Anterior cingulate cortex (tissue), 58 donors: ENCODE measurements at regions not wholly inside any gene's neighbourhood (a gene's known extent, or its start where the extent isn't known, plus 50 kb on each side); places are given as distances from the start of the nearest gene placed in this dataset.
A peak's percentile ranks its signal among the peaks of the same experiment; 100 is the strongest.
"Not testable (repeated sequence)": the region's sequence is repeated elsewhere in the genome, so short reads cannot be mapped to it uniquely, and the experiment has no call there.

Source experiments
- DNase-seq, 58 donors: peaks; one replicate each; lab custom pipeline; 2025; lab: John Stamatoyannopoulos, UW

DNA sequence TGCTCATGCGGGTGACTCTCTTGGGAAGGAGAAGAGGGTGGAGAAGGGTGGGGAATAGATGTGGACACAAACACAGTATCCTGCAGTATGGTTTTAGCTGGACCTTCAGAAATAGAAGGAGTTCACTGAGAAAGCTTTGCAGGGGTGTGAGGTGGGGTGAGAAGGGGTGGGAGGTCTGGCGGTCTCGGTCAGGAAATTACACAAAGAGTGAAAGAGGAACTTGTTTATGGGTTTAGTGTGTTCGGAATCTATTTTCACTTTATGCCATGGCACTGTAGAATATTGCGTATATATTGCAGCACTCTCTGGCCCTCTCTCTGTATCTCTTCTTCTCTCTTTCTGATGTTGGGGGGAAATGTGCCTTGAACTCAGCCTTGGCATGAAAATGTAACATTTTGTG, 148.2 kb upstream of the GOT2 start:
- peak in 5 of 58 donors; percentile 0 to 3 (median 1) for DNase-seq

DNA sequence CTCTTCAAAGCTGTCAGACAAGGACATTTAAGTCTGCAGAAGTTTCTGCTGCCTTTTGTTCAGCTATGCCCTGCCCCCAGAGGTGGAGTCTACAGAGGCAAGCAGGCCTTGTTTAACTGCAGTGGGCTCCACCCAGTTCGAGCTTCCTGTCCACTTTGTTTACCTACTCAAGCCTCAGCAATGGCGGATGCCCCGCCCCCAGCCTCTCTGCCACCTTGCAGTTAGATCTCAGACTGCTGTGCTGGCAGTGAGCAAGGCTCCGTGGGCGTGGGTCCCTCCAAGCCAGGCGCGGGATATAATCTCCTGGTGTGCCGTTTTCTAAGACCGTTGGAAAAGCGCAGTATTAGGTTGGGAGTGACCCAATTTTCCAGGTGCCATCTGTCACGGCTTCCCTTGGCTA, 144.5 kb upstream of the GOT2 start:
- not testable (repeated sequence) for DNase-seq

DNA sequence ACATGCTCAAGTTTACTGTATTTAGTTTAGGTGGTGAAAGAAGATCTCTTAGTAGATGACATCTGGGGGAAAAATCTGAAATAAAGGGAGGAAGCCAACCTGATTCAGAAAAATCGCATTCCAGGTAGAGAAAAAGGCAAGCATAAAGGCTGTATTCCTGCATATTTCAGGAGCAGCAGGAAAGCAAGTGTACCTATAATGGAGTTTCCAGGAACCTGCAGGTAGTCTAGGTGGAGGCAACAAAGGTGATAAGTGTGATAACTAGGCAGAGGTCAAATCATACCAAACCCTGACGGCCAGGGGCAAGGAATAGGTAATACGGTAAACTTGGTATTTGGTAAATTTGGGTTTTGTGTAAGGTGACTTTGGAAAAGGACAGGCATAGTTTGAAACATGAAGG, 132.8 kb upstream of the GOT2 start:
- DNase-seq = no peak

DNA sequence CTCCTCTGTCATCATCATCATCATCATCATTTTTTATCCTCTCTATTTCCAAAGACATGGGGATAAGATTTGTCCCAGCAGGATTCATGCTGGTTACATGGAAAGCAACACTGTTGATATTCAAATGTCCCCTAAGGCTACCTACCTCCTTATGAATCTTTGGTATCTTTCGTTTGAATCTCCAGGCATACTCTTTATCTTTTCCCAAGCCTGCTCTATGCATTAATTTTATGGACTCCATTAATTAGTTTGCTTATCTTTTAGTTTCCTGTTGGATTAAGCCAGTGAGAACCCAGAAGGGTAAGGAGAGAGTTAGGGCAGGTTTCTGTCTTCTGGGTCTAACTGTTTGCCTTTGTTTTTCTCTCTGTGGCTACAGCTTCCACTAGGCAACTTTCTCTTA, 129.6 kb upstream of the GOT2 start:
- no peak for DNase-seq

DNA sequence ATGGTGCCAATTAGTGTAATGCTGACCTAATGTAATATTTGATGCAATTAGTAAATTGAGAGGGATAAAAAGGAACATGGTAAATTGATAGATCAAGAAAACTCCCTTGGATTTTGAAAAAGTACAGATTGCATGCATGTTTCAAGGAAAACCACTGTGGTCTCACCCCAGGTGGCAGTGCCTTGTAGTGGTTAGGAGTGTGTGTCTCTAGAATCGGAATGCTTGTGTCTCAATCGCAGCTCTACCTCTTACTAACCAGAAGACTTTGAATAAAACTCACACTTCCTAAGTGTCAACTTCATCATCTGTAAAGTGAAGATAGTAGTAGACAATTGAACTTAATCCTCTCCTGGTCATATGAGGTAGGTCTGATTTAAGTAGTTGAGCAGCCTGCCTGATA, 128.9 kb upstream of the GOT2 start:
- no peak for DNase-seq

DNA sequence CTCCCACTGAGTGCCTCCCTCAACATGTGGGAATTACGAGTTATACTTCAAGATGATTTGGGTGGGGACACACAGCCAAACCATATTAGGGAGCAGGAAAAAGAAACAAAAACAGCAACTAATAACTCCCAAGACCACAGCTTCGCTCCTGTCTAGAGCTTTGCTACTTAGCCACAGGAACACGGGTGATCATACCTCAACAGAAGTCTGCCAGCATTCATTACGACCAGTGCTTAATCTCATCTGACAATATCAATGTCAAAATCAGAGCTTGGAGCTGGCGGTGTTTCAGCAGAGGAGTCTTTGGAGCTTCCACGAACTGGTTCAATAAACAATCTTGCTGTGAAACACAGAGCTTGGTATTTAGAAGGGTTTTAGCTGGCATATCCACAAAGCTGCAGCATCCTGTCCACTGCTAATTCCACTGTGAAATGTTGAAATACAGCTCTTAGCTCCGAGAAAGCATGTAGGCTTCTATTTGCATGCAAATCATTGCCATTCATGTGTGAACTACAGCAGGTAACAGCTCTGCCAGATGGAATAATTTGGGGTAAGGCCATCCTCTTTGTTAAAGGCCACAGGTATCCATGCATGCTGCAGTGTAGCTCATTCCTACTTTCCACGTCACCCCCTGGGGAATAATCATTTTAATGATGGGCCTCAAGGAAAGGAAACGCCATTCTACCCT, 128.4 kb upstream of the GOT2 start:
- no peak for DNase-seq

DNA sequence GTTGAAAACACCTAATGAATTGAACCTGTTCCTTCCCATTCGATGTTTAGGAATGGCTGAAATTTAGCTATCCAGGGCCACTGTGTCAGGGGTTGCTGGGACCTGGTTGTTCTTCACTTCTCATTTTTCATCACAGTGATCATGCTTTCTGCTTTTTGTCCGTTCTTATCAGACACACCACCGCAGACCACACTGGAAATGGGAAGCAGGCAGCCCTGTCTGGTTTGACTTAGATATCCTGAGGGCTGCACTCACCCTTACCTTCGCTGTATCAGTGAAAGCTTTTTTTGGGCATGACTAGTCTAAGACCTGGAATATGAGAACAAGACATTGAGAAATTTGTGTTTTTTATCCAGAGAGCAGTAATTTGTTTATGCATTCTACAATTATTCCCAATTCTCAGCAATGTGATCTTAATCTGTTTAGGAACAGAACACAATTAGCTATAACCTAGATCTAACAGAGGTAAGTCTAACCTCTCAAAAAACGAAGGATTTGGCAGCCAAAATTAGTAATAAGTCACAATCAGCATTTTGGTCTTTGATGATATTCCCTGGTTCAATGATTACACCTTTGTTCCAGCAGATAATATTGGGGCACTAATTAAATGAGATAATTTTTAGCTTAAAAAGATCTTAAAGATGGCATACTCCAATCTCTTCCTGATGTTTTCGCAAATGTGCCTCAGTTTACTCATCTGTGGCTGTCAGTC, 126.0 kb upstream of the GOT2 start:
- DNase-seq = peak in 3 of 58 donors; percentile 1 to 10 (median 3)

DNA sequence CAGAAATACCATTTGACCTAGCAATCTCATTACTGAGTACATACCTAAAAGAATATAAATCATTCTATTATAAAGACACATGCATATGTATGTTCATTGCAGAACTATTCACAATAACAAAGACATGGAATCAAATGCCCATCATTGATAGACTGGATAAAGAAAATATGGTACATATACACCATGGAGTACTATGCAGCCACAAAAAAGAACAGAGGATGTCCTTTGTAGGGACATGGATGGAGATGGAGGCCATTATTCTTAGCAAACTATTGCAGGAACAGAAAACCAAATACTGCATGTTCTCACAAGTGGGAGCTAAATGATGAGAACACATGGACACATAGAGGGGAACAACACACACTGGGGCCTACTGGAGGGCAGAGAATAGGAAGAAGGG, 124.5 kb upstream of the GOT2 start:
- DNase-seq = not testable (repeated sequence)

DNA sequence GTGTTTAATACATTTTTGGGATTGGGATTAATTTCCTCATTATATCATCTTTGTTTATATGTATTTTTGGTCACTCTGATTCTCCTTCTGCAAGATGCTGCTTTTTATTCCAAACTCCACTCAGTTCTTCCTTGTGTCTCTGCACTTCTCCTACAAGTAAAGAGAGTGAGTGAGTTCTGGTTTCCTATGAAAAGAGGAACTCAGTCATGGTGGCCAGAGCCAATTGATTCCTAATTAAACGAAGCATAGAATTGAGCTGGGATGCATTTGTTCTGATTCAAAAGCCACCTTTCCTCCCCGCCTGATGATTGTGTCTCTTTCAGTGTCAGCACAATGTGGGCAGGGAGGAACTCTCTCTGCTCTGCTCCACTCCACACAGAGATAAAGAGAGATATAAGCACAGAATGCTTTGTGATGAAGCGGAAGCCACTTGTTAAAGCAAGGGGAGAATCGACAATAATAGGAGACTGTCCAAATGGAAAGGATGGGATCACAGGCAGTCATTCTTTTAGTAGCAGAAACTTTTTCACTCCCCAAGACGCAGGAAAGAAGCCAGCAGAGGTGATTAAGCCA, 121.3 kb upstream of the GOT2 start:
- DNase-seq = no peak

DNA sequence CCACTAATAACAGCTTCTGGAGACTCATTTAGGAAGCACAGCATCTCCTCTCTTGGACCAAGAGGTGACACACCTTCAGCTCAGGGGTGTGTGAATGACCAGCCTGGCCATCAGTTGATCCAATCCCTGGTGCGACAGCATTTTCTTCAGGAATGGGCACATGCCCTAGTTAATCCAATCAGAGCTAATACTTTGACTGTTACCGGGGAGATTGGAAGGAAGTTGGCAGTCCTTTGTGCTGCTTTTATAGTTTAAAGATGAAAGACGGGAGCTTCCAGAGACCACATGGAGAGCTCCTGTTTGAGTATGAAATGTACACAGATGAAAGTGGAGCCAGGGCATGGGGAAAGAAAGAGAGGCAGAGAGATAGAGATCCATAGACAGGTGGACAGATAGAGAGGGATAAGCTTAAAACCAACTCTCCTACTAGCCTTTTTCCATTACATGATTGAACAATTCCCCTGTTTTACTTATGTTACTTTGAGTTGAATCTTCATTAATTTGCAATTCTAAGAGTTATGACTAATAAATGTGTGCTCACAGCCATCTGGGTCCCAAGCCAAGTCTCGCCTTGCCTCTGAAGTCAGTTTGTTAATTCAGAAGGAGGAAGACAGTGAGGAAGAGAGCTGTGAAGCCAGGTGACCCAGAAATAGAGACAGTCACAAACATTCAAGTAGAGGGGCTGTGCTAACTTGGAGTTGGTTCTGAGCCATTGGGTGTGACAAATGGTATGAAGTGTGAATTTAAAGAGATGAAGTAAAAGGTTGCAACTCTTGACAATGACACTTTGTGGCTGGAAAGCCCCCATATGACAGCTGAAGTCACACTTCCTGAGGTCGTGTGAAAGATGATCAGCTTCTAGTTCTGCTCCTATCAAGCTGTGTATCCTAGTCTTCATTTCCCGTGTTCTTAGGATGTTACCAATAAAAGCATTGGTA, 120.0 kb upstream of the GOT2 start:
- no peak for DNase-seq

DNA sequence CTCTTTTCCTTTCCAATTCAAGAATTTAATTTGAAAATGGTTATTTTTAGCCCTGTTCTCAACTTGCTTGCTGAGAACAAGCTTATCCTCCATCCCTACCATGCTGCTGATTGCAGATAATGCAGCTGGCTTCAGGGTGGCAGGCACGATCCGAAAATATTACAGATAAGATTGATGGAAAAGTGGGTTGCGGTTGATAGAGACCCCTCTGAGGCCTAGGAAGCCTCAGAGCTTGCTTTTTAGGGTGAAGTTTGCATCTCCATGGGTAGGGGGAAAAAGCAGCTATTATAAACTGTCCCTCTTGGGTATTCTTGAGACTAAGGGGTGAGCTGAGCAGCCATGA, 116.5 kb upstream of the GOT2 start:
- no peak for DNase-seq

DNA sequence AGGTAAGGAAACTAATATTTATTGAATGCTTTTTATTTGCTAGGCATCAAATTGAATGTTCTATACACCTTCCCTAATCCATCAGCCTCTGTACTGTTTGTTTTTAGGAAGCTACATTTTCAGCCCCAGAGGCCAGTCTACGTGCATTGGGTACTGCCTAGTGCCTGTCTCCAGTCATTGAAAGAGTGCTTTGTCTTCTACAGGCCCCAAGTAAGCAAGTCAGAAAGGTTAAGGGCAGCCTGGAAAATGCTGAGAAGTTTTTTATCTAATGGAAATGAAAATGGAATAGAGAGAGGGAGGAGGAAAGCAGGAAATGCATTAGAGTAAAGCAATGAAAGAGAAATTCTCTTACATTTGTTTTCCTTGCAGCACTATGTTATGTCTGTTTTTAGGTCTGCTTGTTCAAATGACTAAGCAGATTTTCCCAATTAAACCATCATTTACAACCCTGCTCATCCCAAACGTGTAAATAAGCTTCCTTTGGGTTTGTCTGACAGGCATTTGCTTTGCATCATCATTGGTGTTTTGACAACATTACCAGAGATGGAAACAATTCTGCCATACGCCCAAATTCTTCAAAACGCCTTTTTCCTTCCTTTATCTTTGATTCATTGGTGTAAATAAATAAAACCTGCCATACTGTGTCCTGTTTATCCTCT, 116.0 kb upstream of the GOT2 start:
- DNase-seq = no peak

DNA sequence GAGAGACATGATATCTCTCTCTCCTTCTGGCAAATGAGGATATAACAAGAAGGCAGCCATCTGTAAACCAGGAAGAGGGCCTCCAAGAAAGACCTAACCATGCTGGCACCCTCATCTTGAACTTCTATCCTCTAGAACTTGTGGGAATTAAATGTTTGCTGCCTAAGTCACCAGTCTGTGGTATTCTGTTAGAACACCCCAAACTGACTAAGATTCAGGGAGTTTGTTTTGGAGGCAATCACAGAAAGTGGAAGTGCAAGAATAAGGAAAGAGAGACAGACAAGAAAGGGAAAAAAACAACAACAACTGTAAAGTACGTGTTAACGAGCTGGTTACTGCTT, 114.5 kb upstream of the GOT2 start:
- no peak for DNase-seq

DNA sequence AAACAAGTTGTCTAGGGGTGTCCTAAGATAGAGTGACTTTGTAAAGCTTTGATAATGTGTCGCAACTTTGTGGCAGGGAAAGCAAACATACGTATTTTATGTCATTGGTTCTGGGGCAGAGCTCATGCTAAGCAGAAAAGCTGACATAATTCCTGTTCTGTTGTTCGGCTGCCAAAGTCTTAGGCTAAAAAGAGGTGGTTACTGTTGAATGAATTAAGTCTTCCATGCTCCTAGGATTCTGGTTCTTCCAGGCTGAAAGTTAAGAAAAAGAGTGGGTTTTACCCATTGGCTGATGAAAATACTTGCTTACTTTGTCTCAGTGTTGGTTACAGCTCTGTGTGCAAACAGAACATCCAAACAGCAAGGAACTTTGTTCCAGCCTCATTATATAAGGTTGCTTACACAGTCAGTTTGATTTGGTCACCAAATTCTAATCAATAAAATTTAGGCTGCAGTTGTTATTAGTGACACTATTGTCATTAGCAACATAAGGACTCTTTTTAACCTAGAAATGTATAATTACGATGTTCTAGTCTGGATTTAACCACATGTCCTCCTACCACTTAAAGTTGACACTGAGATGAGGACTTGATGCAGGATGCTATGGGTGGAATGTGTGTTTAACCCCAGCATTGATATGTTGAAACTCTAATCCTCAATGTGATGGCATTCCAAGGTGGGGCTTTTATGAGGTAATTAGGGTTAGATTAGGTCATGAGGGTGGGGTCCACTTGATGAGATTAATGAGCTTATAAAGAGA, 114.0 kb upstream of the GOT2 start:
- no peak for DNase-seq

DNA sequence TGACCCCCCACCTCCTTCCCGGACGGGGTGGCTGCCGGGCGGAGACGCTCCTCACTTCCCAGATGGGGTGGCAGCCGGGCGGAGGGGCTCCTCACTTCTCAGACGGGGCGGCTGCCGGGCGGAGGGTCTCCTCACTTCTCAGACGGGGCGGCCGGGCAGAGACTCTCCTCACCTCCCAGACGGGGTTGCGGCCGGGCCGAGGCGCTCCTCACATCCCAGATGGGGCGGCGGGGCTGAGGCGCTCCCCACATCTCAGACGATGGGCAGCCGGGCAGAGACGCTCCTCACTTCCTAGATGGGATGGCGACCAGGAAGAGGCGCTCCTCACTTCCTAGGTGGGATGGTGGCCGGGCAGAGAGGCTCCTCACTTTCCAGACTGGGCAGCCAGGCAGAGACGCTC, 112.1 kb upstream of the GOT2 start:
- DNase-seq = not testable (repeated sequence)

DNA sequence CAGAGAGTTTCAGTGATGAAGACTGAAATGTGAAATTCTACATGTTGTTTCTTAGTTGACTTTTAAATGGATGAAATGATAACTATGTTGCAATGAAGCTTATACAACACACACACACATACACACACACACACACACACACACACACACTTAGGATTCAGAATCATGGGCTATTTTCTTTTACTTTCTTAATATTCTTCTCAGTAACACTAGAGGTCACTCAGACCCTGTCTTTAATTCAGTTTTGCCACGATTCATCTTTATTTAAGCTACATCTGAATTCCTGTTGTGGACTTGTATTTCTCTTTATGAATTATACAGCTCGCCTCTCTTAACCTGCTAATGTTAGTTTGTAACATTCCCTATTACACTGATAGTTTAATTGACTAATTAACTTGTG, 109.6 kb upstream of the GOT2 start:
- DNase-seq = no peak

DNA sequence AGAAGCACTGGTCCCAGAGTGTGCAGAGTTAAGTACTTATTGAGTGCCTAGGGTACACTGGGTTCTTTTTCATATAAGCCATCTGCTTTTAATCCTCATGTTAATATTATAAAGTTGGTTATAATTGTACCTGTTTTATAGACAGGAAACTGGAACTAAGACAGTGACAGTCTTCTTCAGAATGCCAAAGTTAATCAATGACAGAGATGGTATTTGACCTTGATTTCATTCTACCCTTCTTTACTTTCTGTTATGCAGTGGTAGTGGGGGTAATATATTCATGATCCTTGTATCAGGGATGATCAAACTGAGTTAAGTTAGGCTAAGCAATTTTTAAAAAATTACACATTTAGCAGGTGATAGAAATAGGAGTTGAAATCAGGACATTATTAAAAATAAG, 108.6 kb upstream of the GOT2 start:
- no peak for DNase-seq

DNA sequence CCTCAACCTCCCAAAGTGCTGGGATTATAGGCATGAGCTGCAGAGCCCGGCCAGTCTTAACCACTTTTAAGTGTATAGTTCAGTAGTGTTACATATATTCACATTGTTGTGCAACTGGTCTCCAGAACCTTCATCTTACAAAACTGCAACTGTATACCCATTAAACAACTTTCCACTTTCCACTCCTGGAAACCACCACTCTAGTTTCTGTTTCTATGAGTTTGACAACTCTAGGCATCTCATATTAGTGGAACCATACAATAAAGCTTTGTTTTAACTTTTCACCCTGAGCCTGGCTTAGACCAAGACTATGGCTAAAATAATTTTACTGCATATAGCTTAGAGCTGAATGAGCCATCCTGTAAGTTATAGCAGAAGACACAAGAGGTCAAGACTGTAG, 108.0 kb upstream of the GOT2 start:
- DNase-seq = no peak

DNA sequence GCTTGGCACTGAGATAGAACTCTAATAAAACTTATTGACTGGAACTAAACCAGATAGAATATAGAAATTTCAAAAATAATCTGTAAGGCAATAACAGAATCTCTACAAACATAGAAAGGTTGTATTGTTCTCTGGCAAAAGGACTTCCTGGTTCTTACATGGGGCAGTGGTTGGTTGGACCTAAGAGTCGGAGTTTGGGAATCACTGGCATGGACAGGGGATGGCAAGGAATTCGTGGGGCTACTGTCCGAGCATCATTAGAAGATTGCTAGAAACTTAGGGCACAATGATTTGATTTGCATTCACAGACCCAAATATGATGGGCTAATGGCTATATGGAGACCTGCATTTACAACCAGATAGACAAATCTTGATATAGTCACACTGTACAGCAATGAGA, 103.8 kb upstream of the GOT2 start:
- DNase-seq = no peak

DNA sequence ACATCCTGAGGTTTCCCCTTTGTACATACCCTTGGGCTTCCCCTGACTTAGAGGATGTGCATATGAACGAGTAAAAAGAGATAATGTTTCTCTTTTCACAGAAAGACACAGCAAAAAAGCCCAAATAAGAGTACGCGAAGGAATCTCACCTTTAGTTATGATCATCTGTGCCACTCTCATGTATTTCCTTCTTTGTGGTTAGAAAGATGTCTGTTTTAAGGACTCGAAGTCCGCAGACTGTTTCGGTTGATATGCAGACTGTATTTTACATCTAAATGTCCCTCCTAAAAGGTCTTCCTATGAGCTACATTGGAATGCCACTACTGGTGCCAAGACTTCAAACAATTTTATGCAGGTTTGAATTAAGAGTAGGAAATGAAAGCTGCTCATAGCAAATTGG, 102.3 kb upstream of the GOT2 start:
- DNase-seq = no peak
